H9 (cell line): ENCODE measurements at regions not wholly inside any gene's neighbourhood (a gene's known extent, or its start where the extent isn't known, plus 50 kb on each side); places are given as distances from the start of the nearest gene placed in this dataset.

Source experiments
- DNase-seq: peaks from one replicate; pipeline ENCODE4 v3.0.0-alpha.2; 2017
- H2AFZ ChIP-seq: one replicate; pipeline ENCODE4 v1.6.1; 2013; ENCODE audit warnings: mild to moderate bottlenecking, low read length, control low read depth, moderate library complexity
- H2AK5ac ChIP-seq: 2 replicates; pipeline ENCODE4 v1.6.1; 2013; ENCODE audit warnings: low read length, control low read depth, mixed read lengths; ENCODE audit not compliant: insufficient read length
- H2BK120ac ChIP-seq: one replicate; pipeline ENCODE4 v1.6.1; 2013; ENCODE audit warnings: low read depth, mild to moderate bottlenecking, low read length, control low read depth, inconsistent platforms; ENCODE audit not compliant: poor library complexity, severe bottlenecking
- H2BK12ac ChIP-seq: 2 replicates; pipeline ENCODE4 v1.6.1; 2013; ENCODE audit warnings: low read length, control low read depth, mixed read lengths, low read depth; ENCODE audit not compliant: insufficient read length
- H2BK15ac ChIP-seq: 2 replicates; pipeline ENCODE4 v1.6.1; 2013; ENCODE audit warnings: low read depth, low read length, control low read depth
- H2BK20ac ChIP-seq: one replicate; pipeline ENCODE4 v1.6.1; 2013; ENCODE audit warnings: low read depth, mild to moderate bottlenecking, low read length, control low read depth, inconsistent platforms; ENCODE audit not compliant: poor library complexity, severe bottlenecking
- H2BK5ac ChIP-seq: 2 replicates; pipeline ENCODE4 v1.6.1; 2013; ENCODE audit warnings: low read length, control low read depth, mixed read lengths; ENCODE audit not compliant: insufficient read length
- H3K14ac ChIP-seq: 2 replicates; pipeline ENCODE4 v1.6.1; 2013; ENCODE audit warnings: low read length, control low read depth; ENCODE audit not compliant: insufficient read depth
- H3K18ac ChIP-seq: 2 replicates; pipeline ENCODE4 v1.6.1; 2013; ENCODE audit warnings: low read depth, mild to moderate bottlenecking, mixed read lengths, low read length, control low read depth; ENCODE audit not compliant: insufficient read length
- H3K23ac ChIP-seq: 2 replicates; pipeline ENCODE4 v1.6.1; 2013; ENCODE audit warnings: low read length, control low read depth, mixed read lengths, low read depth; ENCODE audit not compliant: insufficient read length
- H3K23me2 ChIP-seq: 2 replicates; pipeline ENCODE4 v1.6.1; 2013; ENCODE audit warnings: low read depth, mild to moderate bottlenecking, mixed read lengths, low read length, control low read depth; ENCODE audit not compliant: insufficient read length, poor library complexity, severe bottlenecking
- H3K27ac ChIP-seq: 2 replicates; pipeline ENCODE4 v1.5.1; 2013; ENCODE audit warnings: low read length, control low read depth, mixed read lengths, low read depth; ENCODE audit not compliant: insufficient read length
- H3K27me3 ChIP-seq: 2 replicates; pipeline ENCODE4 v1.6.1; 2013; ENCODE audit warnings: low read length, control low read depth, inconsistent platforms; ENCODE audit not compliant: insufficient read depth
- H3K4ac ChIP-seq: 2 replicates; pipeline ENCODE4 v1.6.1; 2013; ENCODE audit warnings: low read depth, mild to moderate bottlenecking, control low read depth, inconsistent platforms, low read length, moderate library complexity
- H3K4me1 ChIP-seq: 2 replicates; pipeline ENCODE4 v1.6.1; 2013; ENCODE audit warnings: low read length, control low read depth, inconsistent platforms; ENCODE audit not compliant: insufficient read depth
- H3K4me2 ChIP-seq: 2 replicates; pipeline ENCODE4 v1.6.1; 2013; ENCODE audit warnings: low read length, control low read depth, mixed read lengths; ENCODE audit not compliant: insufficient read length, insufficient read depth
- H3K56ac ChIP-seq: 2 replicates; pipeline ENCODE4 v1.6.1; 2013; ENCODE audit warnings: low read depth, mild to moderate bottlenecking, mixed read lengths, low read length, control low read depth; ENCODE audit not compliant: insufficient read length
- H3K79me1 ChIP-seq: 2 replicates; pipeline ENCODE4 v1.6.1; 2013; ENCODE audit warnings: low read depth, mild to moderate bottlenecking, moderate library complexity, low read length, control low read depth, inconsistent platforms; ENCODE audit not compliant: insufficient read depth, poor library complexity, severe bottlenecking
- H3K79me2 ChIP-seq: 2 replicates; pipeline ENCODE4 v1.6.1; 2013; ENCODE audit warnings: low read length, control low read depth, inconsistent platforms; ENCODE audit not compliant: insufficient read depth
- H3K9ac ChIP-seq: 2 replicates; pipeline ENCODE4 v1.6.1; 2013; ENCODE audit warnings: low read length, control low read depth, mixed read lengths; ENCODE audit not compliant: insufficient read length; ENCODE audit errors: extremely low read depth
- H3K9me3 ChIP-seq: one replicate; pipeline ENCODE4 v1.6.1; 2013; ENCODE audit warnings: low read depth, low read length, inconsistent platforms; ENCODE audit not compliant: control insufficient read depth
- H3T11ph ChIP-seq: one replicate; pipeline ENCODE4 v1.6.1; 2013; ENCODE audit warnings: mild to moderate bottlenecking, low read length, control low read depth, inconsistent platforms
- H4K20me1 ChIP-seq: one replicate; pipeline ENCODE4 v1.6.1; 2013; ENCODE audit not compliant: control insufficient read depth, insufficient read length, insufficient read depth
- H4K5ac ChIP-seq: 2 replicates; pipeline ENCODE4 v1.6.1; 2013; ENCODE audit warnings: low read depth, mild to moderate bottlenecking, mixed read lengths, low read length, control low read depth; ENCODE audit not compliant: insufficient read length
- H4K8ac ChIP-seq: replicated peaks from 2 replicates; pipeline ENCODE4 v1.6.1; 2013; ENCODE audit warnings: low read length, control low read depth, mixed read lengths, low read depth; ENCODE audit not compliant: insufficient read length
- H4K91ac ChIP-seq: 2 replicates; pipeline ENCODE4 v1.6.1; 2013; ENCODE audit warnings: low read depth, mild to moderate bottlenecking, moderate library complexity, mixed read lengths, low read length, control low read depth; ENCODE audit not compliant: insufficient read length
- H3K27ac Mint-ChIP-seq, 3 experiments: 2 replicates in 2 of 3; 3 replicates in 1 of 3; pipeline ENCODE4 v1.8.0; 2020 to 2021; ENCODE audit warnings: mixed read lengths in 3 of 3, mild to moderate bottlenecking in 1 of 3, moderate library complexity in 1 of 3
- H3K27me3 Mint-ChIP-seq: 2 replicates; pipeline ENCODE4 v1.8.0; 2021; ENCODE audit warnings: low read depth, mild to moderate bottlenecking, moderate library complexity, mixed read lengths
- H3K36me3 Mint-ChIP-seq, 3 experiments: 2 replicates in 2 of 3; 3 replicates in 1 of 3; pipeline ENCODE4 v1.8.0; 2020 to 2021; ENCODE audit warnings: low read depth in 3 of 3, mixed read lengths in 3 of 3; ENCODE audit not compliant: insufficient read depth in 1 of 3
- H3K4me1 Mint-ChIP-seq, 2 experiments: 2 replicates each; pipeline ENCODE4 v1.8.0; 2020; ENCODE audit warnings: mixed read lengths in 2 of 2
- H3K4me3 Mint-ChIP-seq, 2 experiments: 2 replicates in 1 of 2; 3 replicates in 1 of 2; pipeline ENCODE4 v1.8.0; 2020 to 2021; ENCODE audit warnings: mild to moderate bottlenecking in 2 of 2, mixed read lengths in 2 of 2, moderate library complexity in 1 of 2
- H3K9me3 Mint-ChIP-seq, 2 experiments: 2 replicates in 1 of 2; 3 replicates in 1 of 2; pipeline ENCODE4 v1.8.0; 2020; ENCODE audit warnings: mild to moderate bottlenecking in 2 of 2, mixed read lengths in 2 of 2, moderate library complexity in 1 of 2
- CTCF ChIP-seq: fragments of 200-600 bp; sonication (generic); conservative IDR thresholded peaks from 3 replicates; pipeline ENCODE4 v1.8.0; 2021; ENCODE audit warnings: antibody characterized with exemption, mild to moderate bottlenecking
- WGBS: extraction: QIAGEN DNeasy Blood & Tissue Kit; methylation state at CpG from one replicate; pipeline ENCODE4 v1.1.7; 2013; ENCODE audit warnings: missing lambda C conversion rate, low lambda C conversion rate, mixed read lengths; ENCODE audit not compliant: insufficient read length; ENCODE audit errors: extremely low coverage; 5-methylcytosine and 5-hydroxymethylcytosine counted together

GRCh38 chr17:73986641-73987177, 216.8 kb upstream of the RPL38 start:
- H3K27me3 ChIP-seq = no peaks in the 10 kb centered on the region
- no peaks in the 10 kb centered on the region for H3K23me2 ChIP-seq
- Mint-ChIP-seq H3K36me3 (peaks cover 0 to 6% (median 0%) of the 10 kb centered on the region in 3 experiments; a peak in 1 of 7 replicates), H3K4me1 (peaks cover 21 to 32% of the 10 kb centered on the region in 2 experiments), H3K4me3 (no peak overlapping the region), H3K9me3 (no peaks in the 10 kb centered on the region), H3K27ac (no peak overlapping the region), H3K27me3 (peaks cover 7% of the 10 kb centered on the region; the same call in 1 of the 2 replicates)
- no peak overlapping the region for H3K9ac ChIP-seq
- H3K79me1 ChIP-seq = no peaks in the 10 kb centered on the region
- no peak overlapping the region for H3K4ac ChIP-seq
- no peak overlapping the region for H2BK12ac ChIP-seq
- H3K14ac ChIP-seq = no peak overlapping the region; the same call in 1 of the 2 replicates
- H3K9me3 ChIP-seq = no peaks in the 10 kb centered on the region
- no peaks in the 10 kb centered on the region for H3K79me2 ChIP-seq
- no peak overlapping the region for H3K18ac ChIP-seq
- DNase-seq = no peak
- H2AK5ac ChIP-seq = no peak overlapping the region
- H2BK15ac ChIP-seq = no peak overlapping the region
- H4K20me1 ChIP-seq = no peaks in the 10 kb centered on the region
- no peak overlapping the region for H2BK5ac ChIP-seq
- no peak for TF ChIP-seq CTCF
- H3K56ac ChIP-seq = no peak overlapping the region
- no peak overlapping the region for H4K91ac ChIP-seq
- H4K8ac ChIP-seq = no peak overlapping the region
- no peak overlapping the region for H4K5ac ChIP-seq
- no peak overlapping the region for H3K4me2 ChIP-seq
- H3K23ac ChIP-seq = no peak overlapping the region
- no CpG with 5 or more reads among the region's 9 CpGs for WGBS
- H3T11ph ChIP-seq = no peak overlapping the region
- no peak overlapping the region for H2BK120ac ChIP-seq
- no peak overlapping the region for H2AFZ ChIP-seq
- H2BK20ac ChIP-seq = no peak overlapping the region
- no peaks in the 10 kb centered on the region; the same call in 1 of the 2 replicates for H3K4me1 ChIP-seq
- H3K27ac ChIP-seq = no peak overlapping the region
